Trophoblast cell (in vitro differentiated cells and primary cell): ENCODE measurements at regions not wholly inside any gene's neighbourhood (a gene's known extent, or its start where the extent isn't known, plus 50 kb on each side); places are given as distances from the start of the nearest gene placed in this dataset.

ENCODE experiments used
- DNase-seq, 2 donors: peaks; one replicate each; pipeline ENCODE4 v3.0.0-alpha.2; 2016
- H2AFZ ChIP-seq: 2 replicates; pipeline ENCODE4 v1.6.1; 2013; ENCODE audit warnings: low read length, moderate library complexity, mild to moderate bottlenecking; ENCODE audit not compliant: insufficient read depth, poor library complexity
- H2AK5ac ChIP-seq: 2 replicates; pipeline ENCODE4 v1.6.1; 2013; ENCODE audit warnings: mild to moderate bottlenecking, low read length
- H2BK120ac ChIP-seq: 2 replicates; pipeline ENCODE4 v1.6.1; 2013; ENCODE audit warnings: low read length, mild to moderate bottlenecking, moderate library complexity; ENCODE audit not compliant: insufficient read depth, poor library complexity
- H2BK12ac ChIP-seq: 2 replicates; pipeline ENCODE4 v1.6.1; 2013; ENCODE audit warnings: mild to moderate bottlenecking, low read length, moderate library complexity
- H2BK5ac ChIP-seq: 2 replicates; pipeline ENCODE4 v1.6.1; 2013; ENCODE audit warnings: low read length, low read depth, moderate library complexity, mild to moderate bottlenecking; ENCODE audit not compliant: poor library complexity
- H3K14ac ChIP-seq: 2 replicates; pipeline ENCODE4 v1.6.1; 2013; ENCODE audit warnings: mild to moderate bottlenecking, low read length
- H3K18ac ChIP-seq: 2 replicates; pipeline ENCODE4 v1.6.1; 2013; ENCODE audit warnings: mild to moderate bottlenecking, low read length
- H3K23ac ChIP-seq: 2 replicates; pipeline ENCODE4 v1.6.1; 2013; ENCODE audit warnings: low read length
- H3K27ac ChIP-seq: 2 replicates; pipeline ENCODE4 v1.5.1; 2013; ENCODE audit warnings: low read depth, mild to moderate bottlenecking, inconsistent platforms, low read length, moderate library complexity
- H3K27me3 ChIP-seq: 2 replicates; pipeline ENCODE4 v1.6.1; 2013; ENCODE audit warnings: inconsistent platforms, mild to moderate bottlenecking, low read length, moderate library complexity; ENCODE audit not compliant: insufficient read depth
- H3K36me3 ChIP-seq, 2 experiments: 1 replicate in 1 of 2; 2 replicates in 1 of 2; pipeline ENCODE4 v1.6.1; 2013; ENCODE audit warnings: low read length in 2 of 2, mild to moderate bottlenecking in 2 of 2, moderate library complexity in 1 of 2; ENCODE audit not compliant: insufficient read depth in 2 of 2, control insufficient read depth in 1 of 2
- H3K4ac ChIP-seq: 2 replicates; pipeline ENCODE4 v1.6.1; 2013; ENCODE audit warnings: low read depth, mild to moderate bottlenecking, low read length, moderate library complexity
- H3K4me1 ChIP-seq, 2 experiments: 1 replicate in 1 of 2; 2 replicates in 1 of 2; pipeline ENCODE4 v1.6.1; 2013; ENCODE audit warnings: low read length in 2 of 2, mild to moderate bottlenecking in 2 of 2, moderate library complexity in 1 of 2; ENCODE audit not compliant: insufficient read depth in 2 of 2, control insufficient read depth in 1 of 2
- H3K4me2 ChIP-seq: 2 replicates; pipeline ENCODE4 v1.6.1; 2013; ENCODE audit warnings: inconsistent platforms, mild to moderate bottlenecking, low read length, moderate library complexity
- H3K4me3 ChIP-seq: 2 replicates; pipeline ENCODE4 v1.5.1; 2013; ENCODE audit warnings: mild to moderate bottlenecking, low read depth, low read length, inconsistent platforms
- H3K79me1 ChIP-seq: one replicate; pipeline ENCODE4 v1.6.1; 2013; ENCODE audit warnings: low read length
- H3K79me2 ChIP-seq: 2 replicates; pipeline ENCODE4 v1.6.1; 2013; ENCODE audit warnings: low read length, mild to moderate bottlenecking; ENCODE audit not compliant: control insufficient read depth, insufficient read depth, poor library complexity
- H3K9ac ChIP-seq: 2 replicates; pipeline ENCODE4 v1.6.1; 2013; ENCODE audit warnings: mild to moderate bottlenecking, low read length
- H3K9me3 ChIP-seq: 2 replicates; pipeline ENCODE4 v1.6.1; 2013; ENCODE audit warnings: low read depth, mild to moderate bottlenecking, control low read depth, inconsistent platforms, low read length; ENCODE audit not compliant: insufficient read depth
- H4K12ac ChIP-seq: 2 replicates; pipeline ENCODE4 v1.6.1; 2013; ENCODE audit warnings: low read depth, mild to moderate bottlenecking, low read length, moderate library complexity
- H4K8ac ChIP-seq: 2 replicates; pipeline ENCODE4 v1.6.1; 2013; ENCODE audit warnings: low read depth, mild to moderate bottlenecking, low read length, moderate library complexity
- H4K91ac ChIP-seq: one replicate; pipeline ENCODE4 v1.6.1; 2013; ENCODE audit warnings: low read depth, mild to moderate bottlenecking, low read length, moderate library complexity
- WGBS: extraction: QIAGEN DNeasy Blood & Tissue Kit; methylation state at CpG from one replicate; pipeline ENCODE4 v1.1.7; 2013; ENCODE audit warnings: missing lambda C conversion rate; ENCODE audit not compliant: insufficient read length, insufficient coverage; ENCODE audit errors: extremely low coverage; 5-methylcytosine and 5-hydroxymethylcytosine counted together

DNA sequence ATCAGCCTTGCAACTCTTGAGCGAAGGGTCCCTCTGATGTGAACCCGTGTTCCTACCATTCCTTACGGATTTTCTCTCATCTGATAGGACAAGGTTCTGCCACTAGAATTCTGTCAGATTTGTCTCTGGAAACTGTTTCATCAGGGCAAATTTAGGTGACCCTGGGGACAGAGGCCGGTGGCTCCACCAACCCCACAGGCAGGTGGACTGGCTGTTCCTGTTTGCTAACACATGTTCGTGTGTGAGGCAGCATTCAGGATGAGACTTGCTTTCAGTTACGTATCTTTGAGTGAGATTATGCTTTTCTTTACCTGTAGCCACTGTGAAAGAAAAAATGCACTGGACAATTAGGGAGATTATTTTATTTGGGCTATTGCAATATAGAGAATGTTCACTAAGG is 449.9 kb downstream of the INHBA start:
- H4K91ac ChIP-seq, result no peak overlapping the region
- no peak overlapping the region for H2BK120ac ChIP-seq
- H2BK12ac ChIP-seq, result no peak overlapping the region
- peak; percentile 48 to 68 for DNase-seq
- no peak overlapping the region for H3K14ac ChIP-seq
- no peak overlapping the region for H4K12ac ChIP-seq
- no peak overlapping the region for H3K18ac ChIP-seq
- no peak overlapping the region for H2BK5ac ChIP-seq
- H3K4me1 ChIP-seq, result no peaks in the 10 kb centered on the region
- no peaks in the 10 kb centered on the region for H3K36me3 ChIP-seq
- no peak overlapping the region for H3K27ac ChIP-seq
- H3K9ac ChIP-seq, result no peak overlapping the region
- no peak overlapping the region for H3K4me3 ChIP-seq
- no peak overlapping the region for H2AK5ac ChIP-seq
- H4K8ac ChIP-seq, result no peak overlapping the region
- H3K23ac ChIP-seq, result no peak overlapping the region
- no peak overlapping the region for H3K4me2 ChIP-seq
- no CpG with 5 or more reads among the region's 6 CpGs for WGBS
- no peaks in the 10 kb centered on the region for H3K79me2 ChIP-seq
- peaks cover 6% of the 10 kb centered on the region for H3K9me3 ChIP-seq
- no peaks in the 10 kb centered on the region for H3K27me3 ChIP-seq
- H3K79me1 ChIP-seq, result no peaks in the 10 kb centered on the region
- no peak overlapping the region for H2AFZ ChIP-seq
- no peak overlapping the region for H3K4ac ChIP-seq

DNA sequence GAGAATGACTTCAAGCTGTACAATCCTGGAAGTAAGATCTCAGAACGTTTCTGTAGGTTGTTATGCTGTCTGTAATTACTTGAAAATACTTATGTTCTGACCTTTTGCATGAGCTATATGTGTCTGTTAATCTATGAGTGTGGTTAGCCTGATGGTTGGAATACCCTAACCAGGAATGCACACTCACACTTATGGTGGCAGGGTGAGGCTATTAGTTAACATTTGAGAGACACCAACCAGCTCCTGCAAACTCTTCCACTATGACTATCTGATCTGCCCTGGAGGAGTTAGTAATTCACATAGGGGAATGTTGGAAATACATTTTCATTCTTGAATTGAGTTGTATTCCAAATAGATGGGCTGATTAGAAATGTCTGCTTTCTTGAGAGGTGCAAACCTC is 450.3 kb downstream of the INHBA start:
- Histone ChIP-seq H3K4ac (no peak overlapping the region), H2AFZ (no peak overlapping the region), H2BK12ac (no peak overlapping the region), H3K14ac (no peak overlapping the region), H3K4me3 (no peak overlapping the region), H3K79me2 (no peaks in the 10 kb centered on the region), H3K9ac (no peak overlapping the region), H3K9me3 (peaks cover 4% of the 10 kb centered on the region), H3K4me1 (no peaks in the 10 kb centered on the region), H2AK5ac (no peak overlapping the region), H4K91ac (no peak overlapping the region), H4K8ac (no peak overlapping the region), H4K12ac (no peak overlapping the region), H3K18ac (no peak overlapping the region), H3K27ac (no peak overlapping the region), H3K27me3 (no peaks in the 10 kb centered on the region), H3K23ac (no peak overlapping the region), H3K36me3 (no peaks in the 10 kb centered on the region), H3K4me2 (no peak overlapping the region), H2BK5ac (no peak overlapping the region), H3K79me1 (no peaks in the 10 kb centered on the region), H2BK120ac (no peak overlapping the region)
- DNase-seq, result peak; percentile 85 to 90
- WGBS, result no CpG with 5 or more reads among the region's 1 CpG

DNA sequence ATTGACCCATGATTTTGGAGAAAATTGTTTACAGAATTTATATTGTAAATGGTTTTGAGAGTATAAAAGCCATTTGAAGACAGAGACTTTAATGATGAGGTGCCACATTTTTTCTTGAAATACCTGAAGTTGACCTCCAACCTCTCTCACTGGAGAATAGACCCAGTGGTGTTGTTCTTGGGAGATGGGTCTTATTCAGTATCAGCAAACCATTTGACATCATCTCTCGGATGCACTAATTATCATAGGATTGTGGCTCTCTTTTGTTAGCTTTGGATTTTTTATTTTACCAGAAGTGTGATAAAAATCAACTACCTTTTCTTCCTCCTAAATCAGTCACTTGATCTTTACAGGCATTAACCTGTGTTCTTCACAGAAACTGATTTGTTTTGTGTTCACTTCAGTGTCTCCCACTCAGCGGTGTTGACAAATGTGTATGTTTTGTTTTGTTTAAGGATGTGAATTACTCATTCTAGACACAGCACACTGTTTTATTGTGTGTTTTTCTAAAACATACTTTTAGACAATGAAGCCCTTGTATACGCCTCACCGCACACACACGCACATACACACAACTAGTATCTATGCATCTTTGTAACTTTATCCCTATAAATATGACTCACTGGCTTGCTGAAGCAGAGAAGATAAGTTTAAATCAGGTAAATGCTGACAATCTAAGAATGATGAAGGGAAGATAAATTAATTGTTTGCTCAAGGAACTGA is 455.6 kb downstream of the INHBA start:
- WGBS, result no CpG with 5 or more reads among the region's 5 CpGs
- Histone ChIP-seq H3K36me3 (no peaks in the 10 kb centered on the region), H2BK5ac (no peak overlapping the region), H2AK5ac (no peak overlapping the region), H3K27me3 (no peaks in the 10 kb centered on the region), H3K9ac (no peak overlapping the region), H3K4me3 (no peak overlapping the region), H2BK12ac (no peak overlapping the region), H3K4me2 (no peak overlapping the region), H3K23ac (no peak overlapping the region), H2AFZ (no peak overlapping the region), H4K8ac (no peak overlapping the region), H3K4ac (no peak overlapping the region), H3K79me1 (peaks cover 10% of the 10 kb centered on the region), H4K12ac (no peak overlapping the region), H3K14ac (no peak overlapping the region), H4K91ac (no peak overlapping the region), H3K18ac (no peak overlapping the region), H3K27ac (no peak overlapping the region), H3K9me3 (peaks cover 4% of the 10 kb centered on the region), H3K4me1 (peaks cover 6 to 7% of the 10 kb centered on the region in 2 experiments), H3K79me2 (no peaks in the 10 kb centered on the region), H2BK120ac (no peak overlapping the region)
- no peak for DNase-seq

DNA sequence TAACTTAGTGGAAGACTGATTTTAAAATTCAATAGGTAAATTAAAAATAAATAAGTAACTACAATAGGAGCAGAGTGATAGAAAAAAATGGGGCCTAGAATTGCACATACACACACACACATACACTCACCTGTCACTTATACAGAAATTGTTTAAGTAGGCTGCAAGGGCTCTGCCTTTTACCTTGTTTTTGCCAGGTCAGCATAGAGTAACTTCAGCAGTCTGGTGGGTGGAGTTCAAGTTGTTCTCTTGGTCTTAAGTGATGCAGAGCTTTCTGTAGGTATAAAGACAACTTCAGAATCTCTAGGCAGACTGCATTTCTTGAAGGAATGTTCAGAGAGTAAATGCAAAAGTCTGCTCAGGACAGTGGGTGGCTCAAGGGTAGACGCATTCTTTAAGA is 457.0 kb downstream of the INHBA start:
- Histone ChIP-seq H3K4me2 (no peak overlapping the region), H3K23ac (no peak overlapping the region), H3K4me3 (no peak overlapping the region), H3K18ac (no peak overlapping the region), H3K79me1 (peaks cover 13% of the 10 kb centered on the region), H2BK120ac (no peak overlapping the region), H3K27me3 (no peaks in the 10 kb centered on the region), H3K4ac (no peak overlapping the region), H3K14ac (no peak overlapping the region), H4K8ac (no peak overlapping the region), H3K27ac (no peak overlapping the region), H4K91ac (no peak overlapping the region), H2BK12ac (no peak overlapping the region), H3K9ac (no peak overlapping the region), H3K4me1 (peaks cover 10% of the 10 kb centered on the region in 2 experiments), H4K12ac (no peak overlapping the region), H3K79me2 (no peaks in the 10 kb centered on the region), H3K9me3 (no peaks in the 10 kb centered on the region), H2BK5ac (no peak overlapping the region), H3K36me3 (no peaks in the 10 kb centered on the region), H2AFZ (no peak overlapping the region), H2AK5ac (no peak overlapping the region)
- DNase-seq, result no peak
- no CpG with 5 or more reads among the region's 1 CpG for WGBS
